ENCODE measurements at regions not wholly inside any gene's neighbourhood (a gene's known extent, or its start where the extent isn't known, plus 50 kb on each side); places are given as distances from the start of the nearest gene placed in this dataset.
"Not testable (repeated sequence)": the region's sequence is repeated elsewhere in the genome, so short reads cannot be mapped to it uniquely, and the experiment has no call there.

DNA sequence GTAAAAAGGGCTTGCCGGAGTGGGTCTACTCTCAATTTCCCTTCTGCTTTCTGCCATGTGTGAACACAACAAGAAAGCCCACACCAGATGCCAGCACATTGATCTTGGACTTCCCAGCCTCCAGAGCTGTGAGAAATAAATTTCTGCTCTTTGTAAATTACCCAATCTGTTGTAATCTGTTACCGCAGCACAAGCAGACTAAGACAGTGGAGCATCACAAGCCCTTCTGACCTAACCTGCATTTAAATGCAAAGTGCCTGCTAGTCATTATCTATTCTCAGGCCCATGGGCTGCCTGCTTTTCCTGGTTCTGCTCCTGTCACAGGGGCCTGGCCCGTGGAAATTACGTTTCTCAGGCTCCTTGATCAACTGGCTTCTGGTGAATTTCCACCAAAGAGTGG lies 199.3 kb upstream of the AUTS2 start:
- intact Hi-C loops (cut with micrococcal nuclease) = no loop called here

DNA sequence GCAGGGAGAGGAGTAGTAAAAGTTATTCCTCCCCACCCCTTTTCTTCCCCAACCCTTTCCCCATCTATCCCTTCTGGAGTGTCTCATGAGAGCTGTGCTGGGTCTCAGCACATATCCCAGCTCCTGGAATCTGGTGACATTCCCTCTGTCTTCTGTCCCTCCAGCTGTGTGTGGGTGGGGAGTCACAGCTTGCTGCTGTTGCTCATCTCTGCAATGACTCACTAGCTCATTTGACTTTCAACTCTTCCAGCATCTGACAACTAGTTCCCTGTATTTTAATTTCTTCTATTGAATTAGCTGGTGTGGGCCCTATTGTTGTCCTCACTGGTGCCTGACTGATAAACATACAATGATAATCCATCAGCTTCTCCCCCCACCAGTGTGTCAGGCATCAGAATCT lies 198.9 kb upstream of the AUTS2 start:
- intact Hi-C loops (cut with micrococcal nuclease) = no loop called here

DNA sequence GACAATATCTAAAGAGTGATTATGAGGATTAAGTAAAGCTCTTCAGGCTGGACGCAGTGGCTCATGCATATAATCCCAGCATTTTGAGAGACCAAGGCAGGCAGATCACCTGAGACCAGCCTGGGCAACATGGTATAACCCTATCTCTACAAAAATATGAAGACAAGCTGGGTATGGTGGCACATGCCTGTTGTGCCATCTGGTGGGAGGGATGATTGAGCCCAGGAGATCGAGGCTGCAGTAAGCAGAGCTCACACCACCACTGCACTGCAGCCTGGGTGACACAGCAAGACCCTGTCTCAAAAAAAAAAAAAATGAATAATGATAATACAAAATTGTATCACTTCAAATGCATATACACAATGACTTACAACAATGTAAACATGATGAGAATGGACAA lies 195.6 kb upstream of the AUTS2 start:
- intact Hi-C loops (cut with micrococcal nuclease) = no loop called here

DNA sequence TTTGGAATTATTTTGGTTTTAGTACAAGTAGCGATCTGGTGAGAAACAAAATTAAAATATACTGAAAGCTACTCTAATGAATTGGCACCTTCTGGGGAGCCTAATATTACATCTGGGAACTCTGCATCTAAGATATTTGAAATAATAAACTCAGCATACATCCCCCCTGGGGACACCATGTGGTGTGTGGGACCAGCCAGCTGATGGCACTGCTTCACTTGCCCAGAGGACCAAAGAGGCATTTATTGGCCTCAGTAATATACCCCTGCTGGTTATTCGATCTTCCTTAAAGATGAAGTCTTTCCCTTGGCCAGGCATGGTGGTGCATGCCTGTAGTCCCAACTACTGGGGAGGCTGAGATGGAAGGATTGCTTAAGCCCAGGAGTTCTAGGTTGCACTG lies 195.1 kb upstream of the AUTS2 start:
- intact Hi-C loops (cut with micrococcal nuclease) = no loop called here

DNA sequence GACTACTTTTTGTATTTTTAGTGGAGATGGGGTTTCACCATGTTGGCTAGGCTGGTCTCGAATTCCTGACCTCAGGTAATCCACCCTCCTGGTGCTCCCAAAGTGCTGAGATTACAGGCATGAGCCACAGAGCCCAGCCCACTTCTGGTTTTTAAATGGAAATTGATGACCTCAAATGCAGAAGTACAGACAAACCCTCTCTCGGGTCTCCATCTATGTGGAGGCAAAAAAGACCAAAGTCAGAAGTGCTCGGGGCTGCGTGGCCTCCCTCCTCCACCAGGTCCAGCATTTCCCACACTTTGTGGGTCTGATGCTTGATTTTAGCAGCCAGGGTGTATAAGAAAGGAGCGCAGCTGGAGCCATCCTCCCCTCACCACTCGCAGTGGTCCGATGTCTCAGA lies 187.3 kb upstream of the AUTS2 start:
- intact Hi-C loops (cut with micrococcal nuclease) = no loop called here

DNA sequence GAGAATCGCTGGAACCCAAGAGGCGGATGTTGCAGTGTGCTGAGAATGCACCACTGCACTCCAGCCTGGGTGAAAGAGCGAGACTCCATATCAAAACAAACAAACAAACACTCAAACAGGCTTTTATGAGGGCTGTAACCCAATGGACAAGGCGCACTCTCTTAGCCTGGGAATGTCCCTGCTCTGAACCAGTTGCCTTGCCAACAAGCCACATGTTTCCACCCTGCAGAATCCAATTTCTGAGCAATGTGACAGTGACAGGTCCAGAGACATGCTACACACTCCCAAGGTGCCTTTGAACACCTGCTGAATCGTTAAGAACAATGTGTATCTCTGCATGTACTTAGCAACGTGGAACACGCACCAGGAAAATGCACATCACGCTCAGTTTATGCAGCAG lies 186.8 kb upstream of the AUTS2 start:
- intact Hi-C loops (cut with micrococcal nuclease) = no loop called here

DNA sequence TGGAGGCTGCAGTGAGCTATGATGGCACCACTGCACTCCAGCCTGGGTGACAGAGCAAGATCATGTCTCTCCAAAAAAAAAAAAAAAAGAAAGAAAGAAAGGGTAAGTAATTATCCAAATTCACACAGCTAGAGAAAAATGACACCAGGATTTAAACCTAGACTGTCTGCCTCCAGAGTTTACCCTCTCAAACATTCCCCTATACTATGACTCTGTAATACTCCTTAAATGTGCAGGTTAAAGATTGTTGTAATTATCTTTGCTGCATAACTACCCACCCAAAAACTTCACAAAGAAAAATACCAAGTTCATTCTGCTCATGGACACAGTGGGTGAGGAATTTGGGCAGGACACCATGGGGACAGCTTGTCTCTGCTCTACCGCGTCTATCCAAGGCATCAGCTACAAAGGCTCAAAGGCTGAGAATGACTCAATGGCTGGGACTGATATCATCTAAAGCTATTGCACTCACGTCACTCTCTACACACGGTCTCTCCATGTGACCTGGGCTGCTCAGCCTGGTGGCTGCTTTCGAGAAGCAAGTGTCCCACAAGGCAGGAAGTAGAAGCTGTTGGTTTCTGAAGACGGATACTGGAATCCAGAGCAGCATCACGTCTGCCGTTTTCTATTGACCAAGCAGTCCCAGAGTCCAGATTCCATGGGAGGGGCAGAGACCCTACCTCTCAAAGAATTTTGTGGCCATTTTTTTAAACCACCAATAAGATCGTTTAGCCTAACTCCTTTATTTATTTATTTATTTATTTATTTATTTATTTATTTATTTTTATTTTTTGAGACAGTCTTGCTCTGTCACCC lies 185.7 kb upstream of the AUTS2 start:
- intact Hi-C loops (cut with micrococcal nuclease) = no loop called here

DNA sequence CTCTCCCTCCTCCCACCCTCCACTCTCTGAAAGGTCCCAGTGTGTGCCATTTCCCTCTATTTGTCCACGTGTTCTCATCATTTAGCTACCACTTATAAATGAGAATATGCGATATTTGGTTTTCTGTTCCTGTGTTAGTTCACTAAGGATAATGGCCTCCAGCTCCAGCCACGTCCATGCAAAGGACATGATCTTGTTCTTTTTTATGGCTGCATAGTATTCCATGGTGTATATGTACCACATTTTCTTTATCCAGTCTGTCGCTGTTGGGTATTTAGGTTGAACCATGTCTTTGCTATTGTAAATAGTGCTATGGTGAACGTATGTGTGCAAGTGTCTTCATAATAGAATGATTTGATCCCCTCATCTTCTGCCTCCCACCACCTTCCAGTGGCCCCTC lies 183.7 kb upstream of the AUTS2 start:
- intact Hi-C loops (cut with micrococcal nuclease) = no loop called here

DNA sequence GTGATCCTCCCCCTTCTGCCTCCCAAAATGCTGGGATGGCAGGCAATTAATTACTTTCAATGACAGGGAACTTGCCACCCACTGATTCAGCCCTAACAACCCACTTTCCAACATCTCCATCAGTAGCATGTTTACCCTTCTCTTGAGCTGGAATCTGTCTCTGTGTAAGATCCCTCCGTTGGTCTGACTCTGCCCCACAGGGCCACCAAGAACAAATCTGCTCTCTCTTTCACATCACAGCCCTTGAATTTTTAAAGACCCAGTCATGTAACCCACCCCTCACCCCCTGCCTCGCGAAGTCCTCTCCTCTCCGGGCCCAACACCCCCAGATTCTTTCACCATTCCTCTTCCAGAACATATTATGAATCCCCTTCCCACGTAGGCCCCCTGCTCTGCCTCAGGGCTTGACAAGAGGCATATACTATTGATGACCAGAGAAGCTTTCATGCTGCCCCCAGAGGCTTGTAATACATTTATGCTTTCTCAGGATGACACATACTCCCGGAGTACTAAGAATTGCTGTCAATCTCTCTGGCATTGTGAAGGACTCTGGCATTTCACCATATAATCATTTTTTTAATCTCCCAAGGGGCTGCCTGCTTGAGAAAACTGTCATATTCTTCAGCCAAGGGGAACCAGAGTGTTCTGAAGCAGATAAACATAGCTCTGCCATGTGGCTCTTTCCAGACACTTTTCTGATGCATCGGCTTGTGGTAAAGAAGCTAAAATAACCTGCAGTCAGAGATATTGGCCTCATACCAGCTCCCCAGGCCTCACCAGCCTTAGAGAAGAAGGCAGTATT lies 179.2 kb upstream of the AUTS2 start:
- intact Hi-C loops (cut with micrococcal nuclease) = no loop called here

DNA sequence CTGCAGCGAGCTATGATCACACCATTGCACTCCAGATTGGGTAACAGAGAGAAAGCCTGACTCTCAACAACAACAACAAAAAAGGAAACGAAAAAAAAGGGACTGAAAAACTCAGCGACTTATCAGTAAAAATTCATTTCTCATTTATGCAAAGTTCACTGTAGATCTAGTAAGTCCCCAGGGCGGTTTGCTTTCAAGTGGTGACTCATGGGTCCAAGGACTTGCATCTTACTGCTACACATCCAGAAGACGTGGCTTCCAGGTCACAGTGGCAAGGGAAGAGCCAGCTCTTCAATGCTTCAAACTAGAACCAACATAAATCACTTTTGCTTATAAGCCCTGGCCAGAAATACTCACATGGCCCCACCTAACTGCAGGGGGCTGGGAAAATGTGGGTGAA lies 178.3 kb upstream of the AUTS2 start:
- intact Hi-C loops (cut with micrococcal nuclease) = no loop called here

DNA sequence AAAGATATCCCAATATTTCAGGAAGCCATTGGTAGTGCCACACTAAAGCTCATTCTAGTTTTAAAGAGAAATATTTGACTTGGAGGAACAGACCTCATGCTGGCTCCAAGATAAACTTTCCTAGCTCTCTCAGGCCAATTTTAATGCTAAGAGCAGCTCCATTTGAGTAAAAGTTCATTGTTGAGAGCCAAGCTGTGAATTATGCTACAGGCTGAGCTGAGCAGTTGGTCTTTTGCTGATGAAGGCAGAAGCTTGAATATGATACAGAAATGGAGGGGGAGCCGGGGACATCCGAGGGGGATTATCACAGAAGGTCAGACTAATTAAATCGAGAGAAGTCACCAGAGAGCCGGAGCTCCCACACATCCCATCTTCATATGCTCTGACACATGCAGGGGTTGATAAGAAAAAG lies 175.7 kb upstream of the AUTS2 start:
- intact Hi-C loops (cut with micrococcal nuclease) = no loop called here

DNA sequence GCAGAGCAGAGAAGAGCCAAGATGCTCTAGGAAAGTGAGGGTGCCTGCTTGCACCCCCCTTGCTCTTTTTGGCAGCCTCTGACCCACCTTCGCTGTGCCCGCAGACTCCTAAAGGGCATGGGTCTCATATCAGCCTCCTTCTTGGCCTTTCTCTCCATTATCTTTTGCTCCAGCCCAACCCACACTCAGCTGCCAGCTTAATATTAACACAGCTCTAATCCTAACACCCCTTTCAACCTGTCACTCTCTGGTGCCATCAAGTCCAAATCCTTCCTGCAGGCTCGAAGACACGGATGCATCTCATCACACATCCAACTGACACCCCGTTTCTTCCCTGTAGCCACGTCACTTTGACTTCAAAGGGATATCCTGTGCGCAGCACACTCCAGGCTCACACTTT lies 171.6 kb upstream of the AUTS2 start:
- intact Hi-C loops (cut with micrococcal nuclease) = no loop called here

DNA sequence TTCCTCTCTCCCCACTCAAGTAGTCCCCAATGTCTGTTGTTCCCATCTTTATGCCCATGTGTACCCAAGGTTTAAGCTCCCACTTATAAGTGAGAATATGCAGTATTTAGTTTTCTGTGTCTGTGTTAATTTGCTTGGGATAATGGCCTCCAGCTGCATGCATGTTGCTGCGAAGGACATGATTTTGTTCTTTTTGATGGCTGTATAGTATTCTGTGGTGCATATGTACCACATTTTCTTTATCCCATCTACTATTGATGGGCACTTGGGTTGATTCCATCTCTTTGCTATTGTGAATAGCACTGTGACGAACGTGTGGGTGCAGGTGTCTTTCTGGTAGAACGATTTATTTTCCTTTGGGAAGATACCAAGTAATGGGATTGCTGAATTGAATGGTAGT lies 170.2 kb upstream of the AUTS2 start:
- intact Hi-C loops (cut with micrococcal nuclease) = no loop called here

DNA sequence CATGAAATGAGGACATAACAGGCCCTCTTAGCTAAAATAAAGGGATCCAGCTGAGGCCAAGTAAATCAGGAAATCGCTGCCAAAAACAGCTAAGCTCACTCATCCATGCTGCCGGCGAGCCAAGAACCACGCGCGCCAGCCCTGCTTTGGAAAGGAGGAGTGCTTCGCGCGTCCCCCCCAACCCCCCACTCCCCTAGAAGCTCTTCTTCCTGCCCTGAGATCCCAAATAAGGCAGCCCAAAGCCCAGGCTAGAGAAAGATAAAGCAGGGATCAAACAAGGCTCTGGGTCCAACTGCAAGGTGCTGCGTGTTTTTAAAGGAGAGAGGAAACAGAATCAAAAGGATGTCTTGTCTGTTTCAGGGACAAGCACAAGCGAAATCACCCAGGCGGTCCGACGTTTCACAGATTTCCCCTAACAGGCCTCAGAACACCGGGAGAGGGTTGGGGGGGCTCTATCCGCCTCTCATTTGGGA lies 168.3 kb upstream of the AUTS2 start:
- intact Hi-C loops (cut with micrococcal nuclease) = no loop called here

DNA sequence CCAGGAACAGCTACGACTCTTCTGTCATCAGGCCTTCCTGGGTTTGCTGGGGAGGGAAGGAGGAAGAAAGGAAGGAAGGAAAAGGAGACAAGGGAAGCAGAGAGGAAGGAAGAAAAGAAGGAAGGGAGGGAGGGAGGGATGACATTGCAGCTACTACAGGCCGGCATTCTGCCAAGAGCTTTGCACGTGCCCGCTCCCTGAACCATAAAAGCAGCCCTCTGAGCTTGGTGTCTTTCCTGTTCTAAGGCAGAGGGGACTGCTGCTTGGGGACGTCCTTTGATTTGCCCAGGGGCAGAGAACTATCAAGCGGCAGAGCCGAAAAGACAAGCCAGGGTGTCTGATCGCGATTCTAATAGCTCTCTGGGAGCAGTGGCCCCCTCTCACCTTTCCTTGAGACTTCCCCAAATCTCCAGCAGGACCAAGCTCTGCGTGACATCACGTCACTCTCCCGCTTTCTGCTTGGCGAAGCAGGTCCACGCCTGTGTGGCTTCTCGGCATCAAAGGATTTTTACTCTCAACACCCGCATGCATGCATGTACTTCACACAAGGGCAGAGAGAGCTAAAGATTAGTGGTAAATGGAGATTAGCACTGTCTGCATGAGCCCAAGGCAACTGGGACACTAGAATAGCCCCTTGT lies 167.8 kb upstream of the AUTS2 start:
- intact Hi-C loops (cut with micrococcal nuclease) = no loop called here

DNA sequence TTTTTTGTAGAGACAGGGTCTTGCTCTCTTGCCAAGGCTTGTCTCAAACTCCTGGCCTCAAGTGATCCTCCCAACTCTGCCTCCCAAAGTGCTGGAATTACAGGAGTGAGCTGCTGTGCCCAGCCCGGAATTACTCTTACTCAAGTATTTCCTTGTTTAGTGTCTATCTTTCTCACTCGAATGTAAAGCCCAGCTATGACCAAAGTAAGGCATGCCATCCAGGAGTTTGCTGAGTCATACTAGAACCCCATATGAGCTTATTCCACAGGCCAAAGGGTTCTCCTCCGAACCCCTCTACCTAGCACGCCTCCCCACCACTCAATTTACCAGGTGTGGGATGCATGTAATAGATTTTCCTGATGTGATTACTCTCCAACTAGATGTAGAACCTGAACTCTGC lies 166.6 kb upstream of the AUTS2 start:
- intact Hi-C loops (cut with micrococcal nuclease) = no loop called here

DNA sequence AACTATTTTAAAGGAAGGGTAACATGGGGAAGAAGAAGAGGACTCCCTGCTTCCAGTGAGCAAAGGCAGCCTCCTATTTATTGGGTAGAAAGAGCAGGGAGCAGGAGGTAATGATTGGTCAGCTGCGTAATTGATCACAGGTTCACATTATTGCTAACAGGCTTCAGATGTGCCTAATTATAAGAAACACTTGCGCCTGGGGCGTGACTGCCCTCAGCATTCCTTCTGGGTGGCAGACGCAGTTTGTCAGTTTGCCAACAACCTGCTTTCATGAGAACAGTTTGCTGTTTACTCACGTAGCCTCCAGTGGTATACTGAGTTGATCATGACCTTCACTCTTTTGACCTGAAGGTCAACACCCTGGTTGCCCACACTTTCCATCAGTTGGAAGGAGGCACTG lies 166.0 kb upstream of the AUTS2 start:
- intact Hi-C loops (cut with micrococcal nuclease) = not testable (repeated sequence)

DNA sequence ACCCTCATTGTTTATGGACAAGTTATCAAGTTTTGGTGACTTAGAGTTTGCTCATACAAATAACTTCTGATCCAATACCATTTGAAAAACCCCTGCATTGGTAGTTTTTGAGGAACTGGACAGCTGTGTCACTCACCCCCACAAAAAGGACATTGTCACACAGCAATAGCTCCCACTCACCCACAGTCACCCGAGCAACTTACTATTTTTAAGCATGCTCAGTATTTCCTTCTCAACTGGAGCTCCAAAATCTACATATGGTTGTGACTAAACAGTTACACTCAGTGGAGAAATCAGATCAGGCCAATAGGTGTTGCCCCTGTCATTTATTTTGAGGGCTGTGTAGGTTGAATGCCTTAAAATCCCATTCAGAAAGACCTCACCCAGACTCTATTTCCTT lies 165.2 kb upstream of the AUTS2 start:
- intact Hi-C loops (cut with micrococcal nuclease) = no loop called here

DNA sequence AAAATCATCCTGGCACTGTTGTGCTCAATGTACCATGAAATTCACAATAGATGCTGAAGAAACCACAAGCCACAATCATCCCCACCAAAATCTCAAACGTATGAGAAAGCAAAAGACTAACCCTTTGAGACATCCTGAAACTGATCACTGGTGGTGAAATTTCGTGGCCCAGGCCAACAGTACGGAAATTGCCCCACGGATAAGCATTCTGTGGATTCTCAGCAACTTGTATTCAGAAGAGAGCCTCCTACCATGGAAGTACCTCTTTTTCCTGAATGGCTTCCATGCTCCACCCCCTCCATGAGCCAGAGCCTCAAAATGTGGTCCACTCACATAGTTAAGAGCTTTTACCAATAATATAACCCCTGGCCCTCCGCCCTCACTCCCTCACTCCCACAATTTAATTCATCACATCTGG lies 163.9 kb upstream of the AUTS2 start:
- intact Hi-C loops (cut with micrococcal nuclease) = no loop called here

DNA sequence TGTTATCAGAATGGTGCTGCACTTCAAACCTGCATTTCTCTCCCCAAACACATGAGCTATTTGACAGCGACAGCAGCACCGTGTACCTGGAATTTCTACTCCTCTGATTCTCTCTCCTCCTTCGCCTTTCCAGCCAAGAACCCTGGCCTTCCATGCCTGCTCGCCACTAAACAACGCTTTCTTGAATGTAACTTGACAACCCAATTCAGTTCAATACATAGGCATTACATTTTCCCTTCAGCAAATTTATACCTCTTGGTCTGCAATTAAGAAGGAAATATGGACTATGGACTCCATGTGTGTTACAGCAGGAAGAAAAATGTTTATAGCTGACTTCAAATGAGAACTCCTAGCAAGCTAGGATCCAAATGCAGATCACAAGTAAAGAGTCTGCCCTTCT lies 162.6 kb upstream of the AUTS2 start:
- intact Hi-C loops (cut with micrococcal nuclease) = no loop called here

DNA sequence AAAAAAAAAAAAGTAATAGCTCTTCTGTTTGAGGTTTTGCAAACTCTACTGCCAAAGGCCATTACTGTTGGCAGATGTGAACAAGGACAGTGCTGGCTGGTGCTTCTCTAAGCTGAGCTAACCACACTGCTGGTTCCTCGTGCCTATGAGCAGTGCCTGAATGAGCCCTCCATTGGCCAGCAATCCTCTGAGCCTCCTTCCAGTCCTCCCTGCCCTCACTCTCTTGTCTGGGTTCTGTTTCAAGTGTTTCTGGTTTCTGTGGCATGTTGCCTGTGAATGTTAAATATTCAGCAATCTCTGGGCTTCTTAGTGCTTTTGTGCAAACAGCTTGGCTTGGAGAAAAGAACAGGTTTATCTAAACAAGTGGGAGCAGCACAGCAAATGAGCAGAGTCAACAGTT lies 161.3 kb upstream of the AUTS2 start:
- intact Hi-C loops (cut with micrococcal nuclease) = no loop called here

All from T-helper 2 cell treated with Interferon-gamma antibody and Interleukin-4, amounts not matched to agents 100 ng/mL and 5 ng/mL, for 36 hours (primary cell).